Psoas muscle (tissue), 7 donors: ENCODE measurements at regions not wholly inside any gene's neighbourhood (a gene's known extent, or its start where the extent isn't known, plus 50 kb on each side); places are given as distances from the start of the nearest gene placed in this dataset.
"Not testable (repeated sequence)": the region's sequence is repeated elsewhere in the genome, so short reads cannot be mapped to it uniquely, and the experiment has no call there.

Experiments used
- ATAC-seq, 4 donors: fragments of 200-7000 bp; cut with Tn5 transposase; one replicate each; pipeline ENCODE4 v1.9.1; 2020; ENCODE audit warnings: moderate library complexity in 3 of 4, mild to moderate bottlenecking in 2 of 4
- DNase-seq, 2 donors: peaks; one replicate each; pipeline ENCODE4 v3.0.0-alpha.2; 2020
- H3K27ac ChIP-seq: fragments of 200-600 bp; one replicate; pipeline ENCODE4 v1.8.0; 2022
- H3K27me3 ChIP-seq, 3 donors: fragments of 200-600 bp in 1 of 3; one replicate each; pipeline versions ENCODE4 v1.6.1 to v1.8.0; 2013 to 2022; ENCODE audit warnings: low read length in 2 of 3, mild to moderate bottlenecking in 2 of 3, moderate library complexity in 1 of 3; ENCODE audit not compliant: insufficient read depth in 3 of 3
- H3K36me3 ChIP-seq, 2 donors: fragments of 200-600 bp in 1 of 2; one replicate each; pipeline versions ENCODE4 v1.6.1 to v1.8.0; 2013 to 2022; ENCODE audit warnings: low read depth in 1 of 2, mild to moderate bottlenecking in 1 of 2, moderate library complexity in 1 of 2; ENCODE audit not compliant: insufficient read depth in 1 of 2
- H3K4me1 ChIP-seq: fragments of 200-600 bp; one replicate; pipeline ENCODE4 v1.8.0; 2022
- H3K4me3 ChIP-seq: fragments of 200-600 bp; one replicate; pipeline ENCODE4 v1.8.0; 2022; ENCODE audit warnings: mild to moderate bottlenecking
- H3K9me3 ChIP-seq: fragments of 200-600 bp; one replicate; pipeline ENCODE4 v1.8.0; 2022
- WGBS, 3 donors: extraction: QIAGEN DNeasy Blood & Tissue Kit; methylation state at CpG; one replicate each; pipeline versions ENCODE4 v1.1.6 to v1.1.7; 2013; 5-methylcytosine and 5-hydroxymethylcytosine counted together
- intact Hi-C, 2 donors: fragments of 100-400 bp; cut with DNase I; formaldehyde crosslinking; loops; one replicate each; pipeline versions ENCODE4 v1.11.0 to v1.14.2; 2022
- TF ChIP-seq, protein P1 (sequence below): fragments of 200-600 bp; IDR thresholded peaks from one replicate; pipeline ENCODE4 v1.8.0; 2022; ENCODE audit warnings: antibody characterized with exemption
- donor health status: healthy with polysubstance abuse.
- donor health status: DM: no; HTN: no; CAD: no; lungs with moderate emphysema.
- donor health status: Bipolar disorder and iron deficiency.
- donor health status: healthy.
- donor health status: DM: yes; HTN: yes; CAD: no.
- donor health status: DM: no; HTN: no; CAD: no.
- donor health status: DM: yes; HTN: yes; CAD: no.

DNA sequence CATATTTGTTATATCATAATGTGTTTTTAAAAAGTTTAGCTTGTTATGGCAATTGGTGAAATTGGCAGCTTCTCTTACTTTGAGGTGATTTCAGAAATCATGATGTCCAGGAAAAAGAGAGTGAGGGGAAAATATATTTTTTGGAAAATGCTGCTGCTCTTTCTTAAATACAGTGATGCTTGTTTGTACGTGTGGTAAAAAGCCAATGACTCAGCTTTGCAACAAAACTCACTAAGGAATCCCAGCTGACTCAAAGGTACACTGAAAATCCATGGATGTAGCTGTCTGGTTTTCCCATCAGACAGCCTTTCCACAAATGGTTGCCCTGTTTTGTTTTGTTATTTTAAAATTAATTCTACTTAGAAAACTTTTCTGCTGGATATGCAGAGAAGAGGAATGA lies 306.4 kb upstream of the PAPPA start:
- WGBS, 3 donors = 23 to 42% (median 26%) methylated on average over 1 of the region's 1 CpG
- ATAC-seq = no peak
- TF ChIP-seq, protein P1, sequence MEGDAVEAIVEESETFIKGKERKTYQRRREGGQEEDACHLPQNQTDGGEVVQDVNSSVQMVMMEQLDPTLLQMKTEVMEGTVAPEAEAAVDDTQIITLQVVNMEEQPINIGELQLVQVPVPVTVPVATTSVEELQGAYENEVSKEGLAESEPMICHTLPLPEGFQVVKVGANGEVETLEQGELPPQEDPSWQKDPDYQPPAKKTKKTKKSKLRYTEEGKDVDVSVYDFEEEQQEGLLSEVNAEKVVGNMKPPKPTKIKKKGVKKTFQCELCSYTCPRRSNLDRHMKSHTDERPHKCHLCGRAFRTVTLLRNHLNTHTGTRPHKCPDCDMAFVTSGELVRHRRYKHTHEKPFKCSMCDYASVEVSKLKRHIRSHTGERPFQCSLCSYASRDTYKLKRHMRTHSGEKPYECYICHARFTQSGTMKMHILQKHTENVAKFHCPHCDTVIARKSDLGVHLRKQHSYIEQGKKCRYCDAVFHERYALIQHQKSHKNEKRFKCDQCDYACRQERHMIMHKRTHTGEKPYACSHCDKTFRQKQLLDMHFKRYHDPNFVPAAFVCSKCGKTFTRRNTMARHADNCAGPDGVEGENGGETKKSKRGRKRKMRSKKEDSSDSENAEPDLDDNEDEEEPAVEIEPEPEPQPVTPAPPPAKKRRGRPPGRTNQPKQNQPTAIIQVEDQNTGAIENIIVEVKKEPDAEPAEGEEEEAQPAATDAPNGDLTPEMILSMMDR = no peak
- Histone ChIP-seq H3K36me3 (no peaks in the 10 kb centered on the region), H3K27ac (no peak overlapping the region), H3K4me1 (no peaks in the 10 kb centered on the region), H3K9me3 (no peaks in the 10 kb centered on the region), H3K4me3 (no peak overlapping the region), H3K27me3 (no peaks in the 10 kb centered on the region)
- DNase-seq = no peak
- intact Hi-C loops = no loop called here

DNA sequence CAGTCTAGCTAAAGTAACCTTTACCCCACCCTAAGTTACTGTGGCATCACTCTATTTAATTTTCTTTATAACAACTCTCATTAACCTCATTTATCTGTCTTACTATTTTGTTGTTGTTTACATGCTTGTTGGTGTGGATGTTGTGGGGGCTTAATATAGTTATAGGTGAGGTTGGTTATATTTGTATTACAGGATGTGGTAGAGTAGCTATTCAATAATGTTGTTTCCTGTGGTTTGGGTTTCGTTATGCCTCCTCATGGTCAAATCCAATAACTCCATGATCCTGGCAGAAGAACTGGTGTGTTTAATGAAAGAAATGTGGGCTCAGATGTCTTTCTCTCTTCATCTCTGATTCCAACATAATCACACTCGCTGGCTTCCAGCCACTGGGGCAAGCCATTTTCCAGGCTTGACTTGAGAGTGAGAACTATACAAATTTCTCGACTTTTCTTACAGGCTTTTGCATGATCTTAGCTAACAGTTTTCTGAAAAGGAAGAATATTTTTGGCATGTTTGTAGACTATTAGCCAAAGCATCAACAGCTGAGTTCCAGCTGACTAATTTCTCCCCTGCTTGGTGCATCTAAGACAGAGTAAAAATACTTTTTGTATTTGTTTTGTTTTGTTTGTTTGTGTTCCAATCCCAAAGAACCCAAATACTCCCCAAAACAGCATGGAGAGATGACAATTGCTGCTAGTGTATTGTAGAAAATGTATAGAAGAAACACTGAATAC lies 303.7 kb upstream of the PAPPA start:
- no peak for ATAC-seq
- no peak overlapping the region for H3K27ac ChIP-seq
- H3K4me3 ChIP-seq = no peak overlapping the region
- no peaks in the 10 kb centered on the region for H3K4me1 ChIP-seq
- intact Hi-C loops = no loop called here
- TF ChIP-seq, protein P1 = no peak
- no peaks in the 10 kb centered on the region for H3K36me3 ChIP-seq
- no peak for DNase-seq
- 19 to 52% (median 37%) methylated on average over 3 of the region's 3 CpGs for WGBS, 3 donors
- H3K9me3 ChIP-seq = no peaks in the 10 kb centered on the region
- no peaks in the 10 kb centered on the region for H3K27me3 ChIP-seq

DNA sequence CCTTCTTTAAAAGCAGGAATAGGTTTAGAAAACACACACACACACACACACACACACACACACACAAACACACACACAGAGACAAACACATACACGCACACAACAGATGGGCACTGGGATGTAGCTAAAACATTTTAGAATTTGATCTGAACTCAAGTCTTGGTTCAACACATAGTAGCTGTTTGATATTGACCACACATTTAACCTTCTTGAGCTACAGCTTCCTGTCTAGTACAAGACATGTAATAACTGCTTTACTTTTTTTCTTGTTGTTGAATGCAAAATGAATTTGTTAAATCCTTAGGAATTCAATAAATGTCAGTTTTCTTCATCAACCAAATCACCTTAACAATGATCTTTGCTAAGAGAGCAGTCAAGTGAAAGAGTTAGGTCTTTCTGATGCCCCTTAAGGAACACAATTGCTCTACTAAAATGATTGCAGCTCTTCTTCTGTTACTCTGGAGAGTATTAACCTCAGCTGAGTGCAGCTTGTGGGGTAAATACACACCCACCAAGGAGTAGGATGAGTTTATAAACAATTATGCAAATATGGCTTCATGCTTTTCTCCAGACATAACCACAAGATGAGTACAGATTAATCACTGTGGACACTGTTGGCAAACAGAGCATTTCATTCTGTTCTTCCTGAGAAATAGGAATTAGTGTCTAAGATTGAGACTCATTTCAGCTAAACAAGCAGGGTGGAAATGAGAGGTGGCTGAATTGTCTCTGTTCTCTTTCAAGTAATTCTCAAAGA lies 302.9 kb upstream of the PAPPA start:
- DNase-seq (no peak), ATAC-seq (no peak)
- Histone ChIP-seq H3K36me3 (no peaks in the 10 kb centered on the region), H3K27ac (no peak overlapping the region), H3K27me3 (no peaks in the 10 kb centered on the region), H3K9me3 (no peaks in the 10 kb centered on the region), H3K4me3 (no peak overlapping the region), H3K4me1 (no peaks in the 10 kb centered on the region)
- intact Hi-C loops = no loop called here
- TF ChIP-seq, protein P1 = no peak
- WGBS, 3 donors = 37 to 62% (median 38%) methylated on average over 1 of the region's 1 CpG

DNA sequence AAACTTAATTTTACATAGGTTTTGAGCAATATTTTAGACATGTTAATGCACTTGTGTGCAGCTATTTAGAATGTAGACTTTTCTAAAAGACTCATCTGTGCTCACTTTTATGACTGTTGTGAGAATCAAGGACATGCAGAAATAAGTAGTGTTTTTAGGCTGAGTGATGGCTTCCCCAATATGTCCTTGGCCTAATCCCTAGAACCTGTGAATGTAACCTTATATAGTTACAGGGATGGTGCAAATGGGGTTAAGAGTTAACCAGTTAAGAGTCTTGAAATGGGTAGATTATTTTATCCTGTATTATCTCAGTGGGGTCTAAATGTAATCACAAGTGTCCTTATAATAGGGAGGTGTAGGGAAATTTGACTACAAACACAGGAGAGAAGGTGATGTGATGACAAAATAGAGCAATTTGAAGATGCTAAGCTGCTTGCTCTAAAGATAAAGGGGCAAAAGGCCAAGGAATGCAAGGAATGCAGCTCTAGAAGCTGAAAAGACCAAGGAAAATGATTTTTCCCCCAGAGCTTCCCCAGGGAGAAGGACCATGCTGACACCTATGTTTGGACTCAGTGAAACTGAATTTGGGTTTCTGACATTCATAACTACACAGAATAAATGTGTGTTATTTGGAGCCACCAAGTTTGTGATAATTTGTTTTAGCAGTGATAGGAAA lies 298.0 kb upstream of the PAPPA start:
- no peaks in the 10 kb centered on the region for H3K36me3 ChIP-seq
- no peak for DNase-seq
- H3K27me3 ChIP-seq = no peaks in the 10 kb centered on the region
- ATAC-seq = no peak
- H3K27ac ChIP-seq = no peak overlapping the region
- H3K4me3 ChIP-seq = no peak overlapping the region
- no peaks in the 10 kb centered on the region for H3K4me1 ChIP-seq
- intact Hi-C loops = no loop called here
- TF ChIP-seq, protein P1 = no peak
- no peaks in the 10 kb centered on the region for H3K9me3 ChIP-seq

DNA sequence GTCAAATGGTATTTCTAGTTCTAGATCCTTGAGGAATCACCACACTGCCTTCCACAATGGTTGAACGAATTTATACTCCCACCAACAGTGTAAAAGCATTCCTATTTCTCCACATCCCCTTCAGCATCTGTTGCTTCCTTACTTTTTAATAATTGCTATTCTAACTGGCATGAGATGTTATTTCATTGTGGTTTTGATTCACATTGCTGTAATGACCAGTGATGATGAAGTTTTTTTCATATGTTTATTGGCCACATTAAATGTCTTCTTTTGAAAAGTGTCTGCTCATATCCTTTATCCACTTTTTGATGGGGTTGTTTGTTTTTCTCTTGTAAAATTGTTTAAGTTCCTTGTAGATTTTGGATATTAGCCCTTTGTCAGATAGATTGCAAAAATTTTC lies 295.2 kb upstream of the PAPPA start:
- ATAC-seq, H3K9me3 ChIP-seq, intact Hi-C loops, H3K27me3 ChIP-seq, H3K4me3 ChIP-seq, DNase-seq, H3K4me1 ChIP-seq, H3K27ac ChIP-seq, H3K36me3 ChIP-seq: not testable (repeated sequence)
- WGBS, 3 donors = 47 to 72% (median 65%) methylated on average over 1 of the region's 1 CpG
